ENCODE measurements at regions not wholly inside any gene's neighbourhood (a gene's known extent, or its start where the extent isn't known, plus 50 kb on each side); places are given as distances from the start of the nearest gene placed in this dataset.
A peak's percentile ranks its signal among the peaks of the same experiment; 100 is the strongest.
"Not testable (repeated sequence)": the region's sequence is repeated elsewhere in the genome, so short reads cannot be mapped to it uniquely, and the experiment has no call there.

DNA sequence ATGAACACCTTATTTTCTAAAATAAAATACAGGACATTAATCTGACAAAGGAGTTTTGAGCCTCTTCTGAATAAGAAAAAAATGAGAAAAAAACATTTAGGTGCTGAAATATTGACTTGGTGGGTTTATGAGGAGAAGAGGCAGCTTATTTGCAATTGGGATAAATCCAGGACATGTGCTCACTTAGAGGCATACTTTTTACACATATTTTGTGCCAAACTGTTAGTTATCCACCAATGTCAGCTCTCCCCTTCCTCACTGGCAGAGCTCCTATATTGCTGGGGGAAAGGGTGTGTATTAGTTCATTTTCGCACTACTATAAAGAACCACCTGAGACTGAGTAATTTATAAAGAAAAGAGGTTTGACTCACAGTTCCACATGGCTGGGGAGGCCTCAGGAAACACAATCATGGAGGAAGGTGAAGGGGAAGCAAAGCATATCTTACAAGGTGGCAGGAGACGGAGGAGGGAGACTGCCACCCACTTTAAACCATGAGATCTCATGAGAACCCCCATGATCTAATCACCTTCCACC, 135.4 kb upstream of the EGLN3 start:
- peaks cover 0 to 28% (median 3%) of the 10 kb centered on the region in 12 donors for H3K4me1 ChIP-seq
- H3K27ac ChIP-seq: no peak overlapping the region
- H3K36me3 ChIP-seq: no peaks in the 10 kb centered on the region
- intact Hi-C loops (cut with DNase I): no loop called here
- TF ChIP-seq, protein P1, sequence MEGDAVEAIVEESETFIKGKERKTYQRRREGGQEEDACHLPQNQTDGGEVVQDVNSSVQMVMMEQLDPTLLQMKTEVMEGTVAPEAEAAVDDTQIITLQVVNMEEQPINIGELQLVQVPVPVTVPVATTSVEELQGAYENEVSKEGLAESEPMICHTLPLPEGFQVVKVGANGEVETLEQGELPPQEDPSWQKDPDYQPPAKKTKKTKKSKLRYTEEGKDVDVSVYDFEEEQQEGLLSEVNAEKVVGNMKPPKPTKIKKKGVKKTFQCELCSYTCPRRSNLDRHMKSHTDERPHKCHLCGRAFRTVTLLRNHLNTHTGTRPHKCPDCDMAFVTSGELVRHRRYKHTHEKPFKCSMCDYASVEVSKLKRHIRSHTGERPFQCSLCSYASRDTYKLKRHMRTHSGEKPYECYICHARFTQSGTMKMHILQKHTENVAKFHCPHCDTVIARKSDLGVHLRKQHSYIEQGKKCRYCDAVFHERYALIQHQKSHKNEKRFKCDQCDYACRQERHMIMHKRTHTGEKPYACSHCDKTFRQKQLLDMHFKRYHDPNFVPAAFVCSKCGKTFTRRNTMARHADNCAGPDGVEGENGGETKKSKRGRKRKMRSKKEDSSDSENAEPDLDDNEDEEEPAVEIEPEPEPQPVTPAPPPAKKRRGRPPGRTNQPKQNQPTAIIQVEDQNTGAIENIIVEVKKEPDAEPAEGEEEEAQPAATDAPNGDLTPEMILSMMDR (IDR thresholded peaks at IDR 0.05): no peak
- no peak for ATAC-seq
- H3K9me3 ChIP-seq: peaks cover 0 to 6% (median 0%) of the 10 kb centered on the region in 12 donors
- 92 to 98% (median 96%) methylated on average over 2 of the region's 2 CpGs for WGBS, 4 donors
- no peaks in the 10 kb centered on the region for H3K27me3 ChIP-seq
- DNase-seq: no peak
- no peak overlapping the region for H3K4me3 ChIP-seq

DNA sequence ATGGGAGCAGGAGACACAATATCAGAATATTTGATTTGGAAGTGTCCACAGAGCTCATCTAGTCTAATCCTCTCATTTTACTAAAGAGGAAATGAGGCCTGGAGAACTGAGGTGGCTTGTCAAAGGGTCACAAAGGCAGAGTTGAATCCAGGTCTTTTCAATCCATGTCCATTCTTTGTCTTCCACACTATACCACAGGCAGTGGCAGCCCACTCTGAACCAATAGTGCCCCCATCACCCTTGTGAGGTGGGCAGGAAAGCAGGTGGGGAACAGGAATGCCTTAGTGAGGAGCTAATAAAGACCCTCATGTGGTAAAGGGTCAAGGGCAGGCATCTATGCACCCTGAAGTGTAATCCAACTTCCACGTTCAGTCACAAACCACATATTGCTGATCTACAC, 134.8 kb upstream of the EGLN3 start:
- Histone ChIP-seq H3K4me1 (peaks cover 0 to 31% (median 5%) of the 10 kb centered on the region in 12 donors), H3K9me3 (peaks cover 0 to 6% (median 0%) of the 10 kb centered on the region in 12 donors), H3K27ac (peak overlapping the region in 3 of 12 donors; percentile 1 to 100 (median 41)), H3K36me3 (no peaks in the 10 kb centered on the region), H3K27me3 (no peaks in the 10 kb centered on the region), H3K4me3 (no peak overlapping the region)
- ATAC-seq (no peak), DNase-seq (no peak)
- intact Hi-C loops (cut with DNase I): no loop called here
- TF ChIP-seq, protein P1 (IDR thresholded peaks at IDR 0.05): no peak
- TF ChIP-seq POLR2A (IDR thresholded peaks at IDR 0.05): no peak
- WGBS, 4 donors: 88 to 98% (median 93%) methylated on average over 1 of the region's 1 CpG

DNA sequence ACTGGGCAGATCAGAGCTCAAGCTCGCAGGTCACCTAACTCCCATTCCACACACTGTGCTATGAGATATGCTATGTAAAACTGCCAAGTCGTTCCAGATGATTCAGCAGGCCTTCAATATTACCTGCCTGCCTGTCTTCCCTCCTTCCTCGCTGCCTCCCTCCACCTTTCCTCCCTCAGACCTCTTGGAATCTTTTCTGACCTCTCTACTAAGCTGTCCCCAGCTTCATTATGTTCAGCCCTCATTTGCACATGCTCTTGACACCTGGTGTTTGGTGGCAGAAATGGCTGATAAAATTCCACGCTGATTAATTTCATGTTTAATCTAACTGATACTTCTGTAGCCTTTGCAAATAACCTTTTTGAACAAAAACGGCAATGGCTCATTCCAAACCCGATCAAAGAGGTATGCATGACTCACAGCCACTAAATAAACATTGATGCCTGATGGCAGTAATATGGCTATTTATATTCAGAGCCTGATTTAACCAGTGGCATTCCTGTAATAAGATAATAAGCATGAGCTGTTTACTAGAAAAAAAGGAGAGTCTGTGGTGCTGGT, 130.8 kb upstream of the EGLN3 start:
- H3K27me3 ChIP-seq: no peaks in the 10 kb centered on the region
- H3K36me3 ChIP-seq: no peaks in the 10 kb centered on the region
- H3K4me3 ChIP-seq: no peak overlapping the region
- intact Hi-C loops (cut with DNase I): loop anchor here in 2 of 10 donors (1.0 to 2.0 kb wide), 3 partner anchors 19 to 130 kb away; partner anchors contain the start of gene EGLN3 (in 1 of the 2)
- ATAC-seq (peak; percentile 67 to 81 (median 80)), DNase-seq (no peak)
- TF ChIP-seq, protein P1 (IDR thresholded peaks at IDR 0.05): no peak
- no peak for TF ChIP-seq POLR2A (IDR thresholded peaks at IDR 0.05)
- WGBS, 4 donors: 34 to 40% (median 35%) methylated on average over 6 of the region's 6 CpGs
- peak overlapping the region; percentile 77 to 100 (median 92) for H3K27ac ChIP-seq
- peaks cover 0 to 44% (median 11%) of the 10 kb centered on the region in 12 donors for H3K4me1 ChIP-seq
- no peaks in the 10 kb centered on the region for H3K9me3 ChIP-seq

DNA sequence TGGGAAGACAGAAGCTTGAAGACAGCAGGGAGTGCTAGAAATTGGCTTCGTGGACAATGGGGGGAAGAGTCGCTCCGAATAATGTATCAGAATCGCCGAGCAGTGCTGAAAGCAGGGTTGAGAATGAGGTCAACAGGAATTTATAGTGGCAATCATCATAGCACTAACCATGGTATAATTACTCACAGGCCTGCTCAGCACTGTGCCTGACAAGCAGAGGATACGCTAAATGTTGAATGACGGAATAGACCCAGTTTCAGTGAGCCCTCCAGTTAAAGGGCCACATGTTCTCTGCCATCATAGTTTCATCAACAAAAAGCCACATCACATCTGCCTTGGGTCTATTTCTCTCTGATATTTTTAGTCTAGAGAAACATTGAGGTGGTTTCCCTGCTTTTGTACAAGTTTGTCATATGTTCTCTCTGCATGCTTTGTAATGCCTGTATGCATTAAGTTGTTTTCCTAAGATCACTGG, 130.3 kb upstream of the EGLN3 start:
- TF ChIP-seq POLR2A (IDR thresholded peaks at IDR 0.05): no peak
- TF ChIP-seq, protein P1 (IDR thresholded peaks at IDR 0.05): no peak
- ATAC-seq (peak; percentile 93 to 96 (median 95)), DNase-seq (peak in 4 of 5 donors; percentile 47 to 61 (median 58))
- Histone ChIP-seq H3K36me3 (no peaks in the 10 kb centered on the region), H3K4me3 (no peak overlapping the region), H3K27me3 (no peaks in the 10 kb centered on the region), H3K4me1 (peaks cover 0 to 44% (median 11%) of the 10 kb centered on the region in 12 donors), H3K9me3 (no peaks in the 10 kb centered on the region), H3K27ac (peak overlapping the region; percentile 77 to 100 (median 92))
- intact Hi-C loops (cut with DNase I): loop anchor here in 2 of 10 donors (1.0 kb wide), 2 partner anchors 21 to 130 kb away; partner anchors contain the start of gene EGLN3 (in 1 of the 2)
- 30 to 39% (median 38%) methylated on average over 7 of the region's 7 CpGs for WGBS, 4 donors

DNA sequence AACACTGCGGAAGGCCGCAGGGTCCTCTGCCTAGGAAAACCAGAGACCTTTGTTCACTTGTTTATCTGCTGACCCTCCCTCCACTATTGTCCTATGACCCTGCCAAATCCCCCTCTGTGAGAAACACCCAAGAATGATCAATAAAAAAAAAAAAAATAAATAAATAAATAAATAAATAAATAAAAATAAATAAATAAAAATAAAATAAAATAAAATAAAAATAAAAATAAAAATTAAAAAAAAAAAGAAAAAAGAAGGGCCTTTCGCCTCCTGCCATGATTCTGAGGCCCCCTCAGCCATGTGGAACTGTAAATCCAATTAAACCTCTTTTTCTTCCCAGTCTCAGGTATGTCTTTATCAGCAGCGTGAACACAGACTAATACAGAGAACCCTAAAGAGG, 128.8 kb upstream of the EGLN3 start:
- DNase-seq; ATAC-seq; H3K27me3 ChIP-seq; H3K9me3 ChIP-seq; H3K36me3 ChIP-seq; H3K4me3 ChIP-seq; intact Hi-C loops (cut with DNase I): not testable (repeated sequence)
- H3K4me1 ChIP-seq: peaks cover 0 to 42% (median 11%) of the 10 kb centered on the region in 12 donors
- H3K27ac ChIP-seq: peak overlapping the region in 9 of 12 donors; percentile 87 to 100 (median 93)
- 97 to 100% (median 98%) methylated on average over 2 of the region's 4 CpGs for WGBS, 4 donors

Data from heart left ventricle (tissue), 16 donors.